GM06990 (cell line): ENCODE measurements at regions not wholly inside any gene's neighbourhood (a gene's known extent, or its start where the extent isn't known, plus 50 kb on each side); places are given as distances from the start of the nearest gene placed in this dataset.
"Not testable (repeated sequence)": the region's sequence is repeated elsewhere in the genome, so short reads cannot be mapped to it uniquely, and the experiment has no call there.

Source experiments
- DNase-seq: peaks from one replicate; pipeline ENCODE4 v3.0.0-alpha.2; 2011; ENCODE audit not compliant: insufficient read length; ENCODE audit errors: extremely low read depth
- H3K27me3 ChIP-seq: replicated peaks from 2 replicates; pipeline ENCODE4 v1.6.0; 2011; ENCODE audit warnings: low read length; ENCODE audit not compliant: control insufficient read depth, insufficient read depth
- H3K36me3 ChIP-seq: 2 replicates; pipeline ENCODE4 v1.5.1; 2011; ENCODE audit warnings: low read length; ENCODE audit not compliant: control insufficient read depth, insufficient read depth
- H3K4me3 ChIP-seq: replicated peaks from 2 replicates; pipeline ENCODE4 v1.5.1; 2011; ENCODE audit warnings: low read depth, mild to moderate bottlenecking, control low read depth, low read length
- TF ChIP-seq, protein P1 (sequence below): IDR thresholded peaks from 2 replicates; pipeline ENCODE4 v1.5.1; 2011; ENCODE audit warnings: low read length, control low read depth, mild to moderate bottlenecking, inconsistent platforms; ENCODE audit not compliant: insufficient read depth, poor library complexity, severe bottlenecking

DNA sequence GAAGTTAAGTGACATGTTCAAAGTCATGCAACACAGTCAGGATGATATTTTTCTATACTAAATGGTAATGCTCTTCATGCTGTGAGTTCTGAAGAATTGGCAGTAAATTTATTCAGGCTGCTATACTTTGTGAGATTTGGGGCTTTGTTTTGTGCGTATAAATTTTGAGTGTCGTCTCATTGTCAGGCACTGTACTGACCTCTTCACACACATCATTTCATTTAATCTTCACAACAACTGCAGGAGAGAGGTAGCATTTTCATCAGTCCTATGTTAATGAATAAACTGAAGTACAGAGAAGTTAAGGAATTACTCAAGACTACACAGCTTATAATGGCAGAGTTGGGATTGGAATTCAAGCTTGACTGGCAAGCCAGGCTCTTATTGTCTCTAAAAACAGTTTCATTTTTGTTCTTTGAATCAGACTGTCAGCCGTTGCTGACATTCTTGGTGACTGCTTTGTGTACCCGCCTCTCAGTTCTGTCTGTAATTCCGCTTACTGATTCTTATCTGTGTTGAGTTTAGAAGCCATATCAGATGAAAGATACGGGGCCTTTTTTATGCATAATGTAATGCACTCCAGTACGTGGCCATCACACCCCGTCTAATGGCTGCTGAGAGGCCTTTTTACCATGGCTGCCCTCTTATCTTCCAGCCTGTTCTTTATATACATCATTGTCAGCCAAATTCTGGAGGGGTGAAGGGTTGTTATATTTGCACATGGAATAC, 274.9 kb downstream of the UTRN start:
- no peaks in the 10 kb centered on the region for H3K36me3 ChIP-seq

DNA sequence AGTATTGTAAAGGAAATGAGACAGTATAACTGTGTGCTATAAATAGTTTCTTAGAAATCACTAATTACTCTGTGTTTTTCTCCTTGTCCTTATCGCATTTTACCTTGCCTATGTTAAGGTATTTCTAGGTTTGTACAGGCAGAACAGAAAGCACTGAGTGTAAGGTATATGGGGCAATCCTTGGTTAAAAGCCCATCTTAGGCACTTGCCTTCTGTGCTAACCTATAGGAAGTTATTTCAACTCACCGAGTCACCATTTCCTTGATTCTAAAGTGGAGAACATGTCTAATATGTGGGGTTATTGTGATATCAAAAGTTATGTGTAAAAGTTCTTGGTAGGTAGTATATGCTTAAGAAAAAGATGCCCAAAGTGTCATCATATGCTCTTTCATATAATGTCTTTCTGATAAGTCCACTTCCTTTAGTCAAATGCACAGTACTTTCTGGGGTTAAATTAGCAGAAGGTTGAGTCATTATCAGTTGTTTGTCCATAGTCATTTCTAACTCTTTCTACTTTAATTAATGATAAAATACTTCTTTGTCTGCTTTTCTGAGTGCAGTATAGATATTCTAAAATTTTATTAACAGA, 276.4 kb downstream of the UTRN start:
- TF ChIP-seq, protein P1, sequence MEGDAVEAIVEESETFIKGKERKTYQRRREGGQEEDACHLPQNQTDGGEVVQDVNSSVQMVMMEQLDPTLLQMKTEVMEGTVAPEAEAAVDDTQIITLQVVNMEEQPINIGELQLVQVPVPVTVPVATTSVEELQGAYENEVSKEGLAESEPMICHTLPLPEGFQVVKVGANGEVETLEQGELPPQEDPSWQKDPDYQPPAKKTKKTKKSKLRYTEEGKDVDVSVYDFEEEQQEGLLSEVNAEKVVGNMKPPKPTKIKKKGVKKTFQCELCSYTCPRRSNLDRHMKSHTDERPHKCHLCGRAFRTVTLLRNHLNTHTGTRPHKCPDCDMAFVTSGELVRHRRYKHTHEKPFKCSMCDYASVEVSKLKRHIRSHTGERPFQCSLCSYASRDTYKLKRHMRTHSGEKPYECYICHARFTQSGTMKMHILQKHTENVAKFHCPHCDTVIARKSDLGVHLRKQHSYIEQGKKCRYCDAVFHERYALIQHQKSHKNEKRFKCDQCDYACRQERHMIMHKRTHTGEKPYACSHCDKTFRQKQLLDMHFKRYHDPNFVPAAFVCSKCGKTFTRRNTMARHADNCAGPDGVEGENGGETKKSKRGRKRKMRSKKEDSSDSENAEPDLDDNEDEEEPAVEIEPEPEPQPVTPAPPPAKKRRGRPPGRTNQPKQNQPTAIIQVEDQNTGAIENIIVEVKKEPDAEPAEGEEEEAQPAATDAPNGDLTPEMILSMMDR = no peak
- no peak for DNase-seq
- no peaks in the 10 kb centered on the region for H3K27me3 ChIP-seq
- no peak overlapping the region for H3K4me3 ChIP-seq
- H3K36me3 ChIP-seq = no peaks in the 10 kb centered on the region

More for the DNA sequence above, 274.9 kb downstream of the UTRN start:
- no peak for DNase-seq
- TF ChIP-seq, protein P1 = no peak
- no peak overlapping the region for H3K4me3 ChIP-seq
- H3K27me3 ChIP-seq = no peaks in the 10 kb centered on the region

DNA sequence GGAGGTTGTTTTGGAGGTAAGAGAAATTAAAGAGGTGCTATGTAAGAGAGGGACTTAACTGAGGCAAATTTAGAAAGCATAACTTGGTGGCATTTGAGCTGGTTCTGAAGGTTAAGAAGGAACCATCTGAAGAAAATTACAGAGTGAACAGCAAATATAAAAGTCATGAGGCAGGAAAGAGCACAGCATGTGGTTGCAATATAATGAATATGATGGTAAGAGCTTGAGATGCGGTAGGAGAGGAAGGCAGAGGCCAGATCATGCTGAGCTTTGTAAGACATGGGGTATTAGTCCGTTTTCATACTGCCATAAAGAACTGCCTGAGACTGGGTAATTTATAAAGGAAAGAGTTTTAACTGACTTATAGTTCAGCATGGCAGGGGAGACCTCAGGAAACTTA, 279.1 kb downstream of the UTRN start:
- Histone ChIP-seq H3K27me3 (no peaks in the 10 kb centered on the region), H3K4me3 (no peak overlapping the region)

DNA sequence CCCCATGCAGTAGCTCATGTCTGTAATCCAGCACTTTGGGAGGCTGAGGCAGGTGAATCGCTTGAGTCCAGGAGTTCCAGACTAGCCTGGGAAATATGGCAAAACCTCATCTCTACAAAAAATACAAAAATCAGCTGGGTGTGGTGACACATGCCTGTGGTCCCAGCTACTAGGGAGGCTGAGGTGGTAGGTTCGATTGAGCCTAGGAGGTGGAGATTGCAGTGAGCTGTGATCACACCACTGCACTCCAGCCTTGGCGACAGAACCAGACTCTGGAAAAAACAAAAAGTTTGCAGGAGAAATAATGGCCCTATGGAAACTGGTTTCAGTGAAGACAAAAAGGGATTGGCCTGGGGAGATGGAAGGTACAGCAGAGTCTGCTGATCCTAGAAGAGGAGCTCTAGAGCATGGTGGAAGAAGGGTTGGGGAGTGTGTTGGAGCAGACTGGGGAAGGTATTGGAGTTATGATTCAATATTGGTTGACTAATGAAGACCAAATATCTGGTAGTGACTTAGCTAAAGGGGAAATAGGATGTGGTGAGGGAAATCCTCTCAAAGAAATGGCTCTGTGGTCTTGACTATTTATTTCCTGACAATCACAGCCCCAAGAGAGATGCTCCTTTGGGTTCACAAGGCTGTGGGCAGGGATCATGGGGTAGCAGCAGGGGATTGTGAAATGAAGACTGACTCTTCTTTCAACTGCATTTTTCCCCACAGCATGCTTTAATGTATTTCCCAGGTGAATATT, 281.9 kb downstream of the UTRN start:
- TF ChIP-seq, protein P1 = no peak
- H3K4me3 ChIP-seq = no peak overlapping the region
- DNase-seq = no peak
- H3K36me3 ChIP-seq = no peaks in the 10 kb centered on the region
- no peaks in the 10 kb centered on the region for H3K27me3 ChIP-seq

More for the DNA sequence above, 279.1 kb downstream of the UTRN start:
- TF ChIP-seq, protein P1 = no peak
- no peaks in the 10 kb centered on the region for H3K36me3 ChIP-seq
- DNase-seq = no peak

DNA sequence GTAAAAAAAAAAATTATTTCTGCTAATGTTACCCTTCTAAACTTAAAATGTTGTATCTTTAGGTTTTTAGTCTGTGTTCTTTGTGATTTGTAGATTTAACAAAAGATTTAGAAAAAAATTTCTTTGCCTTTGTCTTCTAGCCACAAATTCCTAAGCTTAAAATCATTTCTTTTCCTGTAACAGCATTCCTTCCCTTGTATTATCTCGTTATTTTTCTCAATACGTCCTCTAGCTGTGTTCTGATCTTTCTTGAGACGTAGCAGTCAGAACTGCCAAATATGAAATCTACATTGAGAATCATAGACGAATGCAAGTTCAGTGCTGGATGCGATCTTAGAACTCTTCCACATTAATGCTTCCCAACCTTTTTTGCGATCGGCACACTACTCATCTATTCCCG, 283.1 kb downstream of the UTRN start:
- no peak for DNase-seq
- Histone ChIP-seq H3K4me3 (no peak overlapping the region), H3K27me3 (no peaks in the 10 kb centered on the region), H3K36me3 (no peaks in the 10 kb centered on the region)
- TF ChIP-seq, protein P1 = no peak

DNA sequence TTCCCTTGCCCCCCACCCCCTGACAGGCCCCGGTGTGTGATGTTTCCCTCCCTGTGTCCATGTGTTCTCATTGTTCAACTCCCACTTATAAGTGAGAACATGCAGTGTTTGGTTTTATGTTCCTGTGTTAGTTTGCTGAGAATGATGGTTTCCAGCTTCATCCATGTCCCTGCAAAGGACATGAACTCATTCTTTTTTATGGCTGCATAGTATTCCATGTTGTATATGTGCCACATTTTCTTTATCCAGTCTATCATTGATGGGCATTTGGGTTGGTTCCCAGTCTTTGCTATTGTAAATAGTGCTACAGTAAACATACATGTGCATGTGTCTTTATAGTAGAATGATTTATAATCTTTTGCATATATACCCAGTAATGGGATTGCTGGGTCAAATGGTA, 287.4 kb downstream of the UTRN start:
- DNase-seq, H3K4me3 ChIP-seq, H3K27me3 ChIP-seq, H3K36me3 ChIP-seq: not testable (repeated sequence)
